ENCODE measurements at regions not wholly inside any gene's neighbourhood (a gene's known extent, or its start where the extent isn't known, plus 50 kb on each side); places are given as distances from the start of the nearest gene placed in this dataset.

DNA sequence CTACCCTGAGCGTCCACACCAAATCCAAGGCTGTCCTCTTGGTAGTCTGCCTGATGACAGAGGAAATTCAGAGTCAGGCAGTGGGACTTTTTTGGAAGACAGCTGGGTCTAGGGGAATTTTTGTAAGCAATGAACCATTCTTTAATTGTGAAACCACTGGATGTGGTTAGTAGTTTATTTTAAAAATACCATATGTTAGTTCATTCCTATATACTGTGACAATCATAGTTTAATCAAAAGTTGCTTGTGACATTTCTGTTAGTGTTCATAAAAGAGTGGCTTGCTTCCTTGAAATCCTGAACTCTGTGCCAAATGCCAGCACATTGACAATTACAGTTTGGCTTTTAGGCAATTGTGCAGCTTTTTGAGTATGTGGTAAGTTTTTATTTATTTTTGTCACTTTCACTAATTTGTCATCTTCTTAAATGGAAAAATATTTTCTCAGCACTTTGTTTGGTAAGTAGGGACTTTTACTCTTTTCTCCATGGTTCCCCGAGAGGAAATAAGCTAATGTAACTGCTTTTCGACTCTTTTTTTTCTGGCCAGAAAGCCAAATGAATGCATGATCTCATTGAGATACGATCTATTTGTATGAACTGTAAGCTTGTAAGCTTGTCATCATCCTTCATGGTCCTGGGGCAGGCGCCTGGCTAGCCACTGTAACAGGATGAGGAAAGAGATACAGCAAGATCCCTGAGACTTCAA, 72.6 kb upstream of the SLC4A4 start:
- H4K20me1 ChIP-seq (ENCODE audit: insufficient read depth, low read length), result no peaks in the 10 kb centered on the region
- no peaks in the 10 kb centered on the region for H3K27me3 ChIP-seq (ENCODE audit: insufficient read depth, low read length)
- H3K27ac ChIP-seq (ENCODE audit: low read depth, low read length, poor library complexity, severe bottlenecking), result no peak overlapping the region
- H3K36me3 ChIP-seq (ENCODE audit: insufficient read depth, low read length), result no peaks in the 10 kb centered on the region
- H2AFZ ChIP-seq (ENCODE audit: low read length), result no peak overlapping the region
- H3K79me2 ChIP-seq (ENCODE audit: insufficient read depth, low read length), result no peaks in the 10 kb centered on the region
- no peak overlapping the region for H3K4me2 ChIP-seq (ENCODE audit: low read length)
- no peaks in the 10 kb centered on the region for H3K9me3 ChIP-seq (ENCODE audit: low read length)
- H3K9me2 ChIP-seq (ENCODE audit: low read depth, low read length), result no peaks in the 10 kb centered on the region
- H3F3A ChIP-seq (ENCODE audit: insufficient read depth, low read length), result no peaks in the 10 kb centered on the region
- no peak overlapping the region for H3K4me3 ChIP-seq (ENCODE audit: low read depth, low read length, poor library complexity, severe bottlenecking)
- no peak overlapping the region for H3K9ac ChIP-seq (ENCODE audit: low read length)
- H3K4me1 ChIP-seq (ENCODE audit: insufficient read depth, low read length, severe bottlenecking), result no peaks in the 10 kb centered on the region
- TF ChIP-seq, protein P1, sequence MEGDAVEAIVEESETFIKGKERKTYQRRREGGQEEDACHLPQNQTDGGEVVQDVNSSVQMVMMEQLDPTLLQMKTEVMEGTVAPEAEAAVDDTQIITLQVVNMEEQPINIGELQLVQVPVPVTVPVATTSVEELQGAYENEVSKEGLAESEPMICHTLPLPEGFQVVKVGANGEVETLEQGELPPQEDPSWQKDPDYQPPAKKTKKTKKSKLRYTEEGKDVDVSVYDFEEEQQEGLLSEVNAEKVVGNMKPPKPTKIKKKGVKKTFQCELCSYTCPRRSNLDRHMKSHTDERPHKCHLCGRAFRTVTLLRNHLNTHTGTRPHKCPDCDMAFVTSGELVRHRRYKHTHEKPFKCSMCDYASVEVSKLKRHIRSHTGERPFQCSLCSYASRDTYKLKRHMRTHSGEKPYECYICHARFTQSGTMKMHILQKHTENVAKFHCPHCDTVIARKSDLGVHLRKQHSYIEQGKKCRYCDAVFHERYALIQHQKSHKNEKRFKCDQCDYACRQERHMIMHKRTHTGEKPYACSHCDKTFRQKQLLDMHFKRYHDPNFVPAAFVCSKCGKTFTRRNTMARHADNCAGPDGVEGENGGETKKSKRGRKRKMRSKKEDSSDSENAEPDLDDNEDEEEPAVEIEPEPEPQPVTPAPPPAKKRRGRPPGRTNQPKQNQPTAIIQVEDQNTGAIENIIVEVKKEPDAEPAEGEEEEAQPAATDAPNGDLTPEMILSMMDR (IDR thresholded peaks at IDR 0.05; ENCODE audit: low read length), result no peak
- TF ChIP-seq EZH2 (IDR thresholded peaks at IDR 0.05; ENCODE audit: borderline replicate concordance, low read length), result no peak

DNA sequence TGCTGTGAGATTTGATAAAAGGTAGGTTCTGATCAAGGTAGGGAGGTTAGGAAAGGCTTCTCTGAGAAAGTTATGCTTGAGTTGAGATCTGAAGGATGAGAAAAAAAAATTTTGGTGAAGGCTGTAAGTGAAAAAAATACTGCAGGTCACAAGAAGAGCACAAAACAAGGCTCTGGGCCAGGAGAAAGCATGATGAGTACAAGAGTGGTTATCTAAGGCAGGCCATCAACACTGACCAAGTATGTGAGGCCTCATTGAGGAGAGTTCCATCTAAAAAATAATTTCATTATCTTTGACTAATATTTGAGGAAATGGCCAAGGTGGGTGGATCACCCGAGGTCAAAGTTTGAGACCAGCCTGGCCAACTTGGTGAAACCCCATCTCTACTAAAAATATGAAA, 71.6 kb upstream of the SLC4A4 start:
- H3F3A ChIP-seq (ENCODE audit: insufficient read depth, low read length), result no peaks in the 10 kb centered on the region
- H3K9me2 ChIP-seq (ENCODE audit: low read depth, low read length), result no peaks in the 10 kb centered on the region
- no peaks in the 10 kb centered on the region for H3K9me3 ChIP-seq (ENCODE audit: low read length)
- no peaks in the 10 kb centered on the region for H3K4me1 ChIP-seq (ENCODE audit: insufficient read depth, low read length, severe bottlenecking)
- H2AFZ ChIP-seq (ENCODE audit: low read length), result no peak overlapping the region
- no peaks in the 10 kb centered on the region for H4K20me1 ChIP-seq (ENCODE audit: insufficient read depth, low read length)
- H3K4me2 ChIP-seq (ENCODE audit: low read length), result no peak overlapping the region
- H3K36me3 ChIP-seq (ENCODE audit: insufficient read depth, low read length), result no peaks in the 10 kb centered on the region
- no peak overlapping the region for H3K9ac ChIP-seq (ENCODE audit: low read length)
- no peak overlapping the region for H3K4me3 ChIP-seq (ENCODE audit: low read depth, low read length, poor library complexity, severe bottlenecking)
- no peak overlapping the region for H3K27ac ChIP-seq (ENCODE audit: low read depth, low read length, poor library complexity, severe bottlenecking)
- H3K79me2 ChIP-seq (ENCODE audit: insufficient read depth, low read length), result no peaks in the 10 kb centered on the region
- TF ChIP-seq, protein P1 (IDR thresholded peaks at IDR 0.05; ENCODE audit: low read length), result no peak
- no peak for TF ChIP-seq EZH2 (IDR thresholded peaks at IDR 0.05; ENCODE audit: borderline replicate concordance, low read length)
- H3K27me3 ChIP-seq (ENCODE audit: insufficient read depth, low read length), result no peaks in the 10 kb centered on the region

DNA sequence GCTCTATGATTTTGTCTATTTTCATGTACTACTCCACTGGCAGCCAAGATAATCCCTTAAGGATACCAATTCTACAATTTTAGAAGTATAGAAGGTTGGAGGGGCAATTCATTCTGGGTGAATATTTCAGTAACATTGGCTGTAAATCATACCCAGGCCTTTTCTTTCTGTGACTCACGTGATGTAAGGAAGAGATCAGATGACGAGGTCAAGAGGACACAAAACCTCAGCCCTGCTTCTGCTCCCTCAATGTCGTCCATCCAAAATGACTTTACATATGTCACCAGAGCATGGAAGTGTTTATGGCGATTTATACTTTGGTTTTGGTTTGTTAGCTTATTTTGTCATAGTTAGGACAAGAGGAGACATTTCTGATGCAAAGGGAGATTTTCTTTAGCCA, 70.7 kb upstream of the SLC4A4 start:
- no peak overlapping the region for H3K27ac ChIP-seq (ENCODE audit: low read depth, low read length, poor library complexity, severe bottlenecking)
- no peaks in the 10 kb centered on the region for H3K27me3 ChIP-seq (ENCODE audit: insufficient read depth, low read length)
- no peak overlapping the region for H3K4me2 ChIP-seq (ENCODE audit: low read length)
- no peak overlapping the region for H3K9ac ChIP-seq (ENCODE audit: low read length)
- no peaks in the 10 kb centered on the region for H3F3A ChIP-seq (ENCODE audit: insufficient read depth, low read length)
- no peak overlapping the region for H2AFZ ChIP-seq (ENCODE audit: low read length)
- TF ChIP-seq EZH2 (IDR thresholded peaks at IDR 0.05; ENCODE audit: borderline replicate concordance, low read length), result no peak
- TF ChIP-seq, protein P1 (IDR thresholded peaks at IDR 0.05; ENCODE audit: low read length), result no peak
- H3K36me3 ChIP-seq (ENCODE audit: insufficient read depth, low read length), result no peaks in the 10 kb centered on the region
- H4K20me1 ChIP-seq (ENCODE audit: insufficient read depth, low read length), result no peaks in the 10 kb centered on the region
- no peaks in the 10 kb centered on the region for H3K79me2 ChIP-seq (ENCODE audit: insufficient read depth, low read length)
- H3K9me2 ChIP-seq (ENCODE audit: low read depth, low read length), result no peaks in the 10 kb centered on the region
- no peaks in the 10 kb centered on the region for H3K9me3 ChIP-seq (ENCODE audit: low read length)
- H3K4me1 ChIP-seq (ENCODE audit: insufficient read depth, low read length, severe bottlenecking), result no peaks in the 10 kb centered on the region
- H3K4me3 ChIP-seq (ENCODE audit: low read depth, low read length, poor library complexity, severe bottlenecking), result no peak overlapping the region

Data from OCI-LY1 (cell line).